Esophagus muscularis mucosa (tissue), 4 donors: ENCODE measurements at regions not wholly inside any gene's neighbourhood (a gene's known extent, or its start where the extent isn't known, plus 50 kb on each side); places are given as distances from the start of the nearest gene placed in this dataset.

Source experiments
- DNase-seq: peaks from one replicate; pipeline ENCODE4 v3.0.0-alpha.2; 2017; ENCODE audit errors: extremely low spot score
- H3K27ac ChIP-seq, 4 donors: fragments of 200-600 bp; sonication (generic); replicated peaks in 1 of 4; 1 replicate in 3 of 4; 2 replicates in 1 of 4; pipeline ENCODE4 v1.5.1; 2016 to 2019; ENCODE audit warnings: mild to moderate bottlenecking in 1 of 4
- H3K27me3 ChIP-seq, 4 donors: fragments of 200-600 bp; sonication (generic); one replicate each; pipeline versions ENCODE4 v1.5.1 to v1.6.0; 2016 to 2019
- H3K36me3 ChIP-seq, 4 donors: fragments of 200-600 bp; sonication (generic); one replicate each; pipeline ENCODE4 v1.5.1; 2016 to 2019
- H3K4me1 ChIP-seq, 4 donors: fragments of 200-600 bp; sonication (generic); one replicate each; pipeline ENCODE4 v1.5.1; 2016 to 2019
- H3K4me3 ChIP-seq, 4 donors: fragments of 200-600 bp; sonication (generic); 1 replicate in 2 of 4; 2 replicates in 2 of 4; pipeline ENCODE4 v1.5.1; 2016 to 2019; ENCODE audit warnings: mild to moderate bottlenecking in 4 of 4, moderate library complexity in 1 of 4
- H3K9me3 ChIP-seq, 4 donors: fragments of 200-600 bp; sonication (generic); 1 replicate in 3 of 4; 2 replicates in 1 of 4; pipeline ENCODE4 v1.5.1; 2016 to 2019
- CTCF ChIP-seq, 3 experiments: fragments of 200-600 bp in 2 of 3; fragments of 450-650 bp in 1 of 3; sonication (generic) in 2 of 3; IDR thresholded peaks; one replicate each; pipeline ENCODE4 v1.5.1; 2017 to 2019; ENCODE audit warnings: antibody characterized with exemption in 3 of 3, mild to moderate bottlenecking in 2 of 3, moderate library complexity in 1 of 3
- EP300 ChIP-seq: sonication (generic); formaldehyde crosslinking; IDR thresholded peaks from one replicate; pipeline ENCODE4 v1.6.1; 2017; ENCODE audit warnings: antibody characterized with exemption
- POLR2A ChIP-seq: fragments of 450-650 bp; IDR thresholded peaks from one replicate; pipeline ENCODE4 v1.6.1; 2017; ENCODE audit warnings: antibody characterized with exemption, moderate library complexity, mild to moderate bottlenecking, low read depth
- POLR2AphosphoS5 ChIP-seq, 2 donors: sonication (generic); formaldehyde crosslinking; IDR thresholded peaks; one replicate each; pipeline ENCODE4 v1.6.1; 2017; ENCODE audit warnings: antibody characterized with exemption in 2 of 2
- WGBS: methylation state at CpG from one replicate; pipeline ENCODE4 v1.1.5; 2018; 5-methylcytosine and 5-hydroxymethylcytosine counted together
- intact Hi-C: fragments of 100-400 bp; cut with DNase I; formaldehyde crosslinking; loops from one replicate; pipeline ENCODE4 v1.15.1; 2023

GRCh38 chr20:40851051-40851450 lies 162.0 kb upstream of the MAFB start:
- TF ChIP-seq POLR2AphosphoS5 (IDR thresholded peaks at IDR 0.05): no peak
- TF ChIP-seq POLR2A: no peak
- no peak for TF ChIP-seq EP300
- no peak for TF ChIP-seq CTCF (IDR thresholded peaks at IDR 0.05)
- Histone ChIP-seq H3K9me3 (peaks cover 0 to under 1% (median 0%) of the 10 kb centered on the region in 4 donors), H3K36me3 (no peaks in the 10 kb centered on the region), H3K27me3 (peaks cover 0 to 9% (median 0%) of the 10 kb centered on the region in 4 donors), H3K4me3 (no peak overlapping the region), H3K4me1 (no peaks in the 10 kb centered on the region), H3K27ac (no peak overlapping the region)
- DNase-seq: no peak
- WGBS: 80% methylated on average over 5 of the region's 5 CpGs
- intact Hi-C loops: no loop called here

- Histone ChIP-seq H3K27ac (no peak overlapping the region), H3K9me3 (no peaks in the 10 kb centered on the region), H3K27me3 (peaks cover 0 to 16% (median 0%) of the 10 kb centered on the region in 4 donors), H3K36me3 (no peaks in the 10 kb centered on the region), H3K4me1 (no peaks in the 10 kb centered on the region), H3K4me3 (no peak overlapping the region)
- TF ChIP-seq CTCF (IDR thresholded peaks at IDR 0.05) (no peak), EP300 (no peak), POLR2A (no peak), POLR2AphosphoS5 (IDR thresholded peaks at IDR 0.05) (no peak)
- WGBS: 60% methylated on average over 1 of the region's 1 CpG
- intact Hi-C loops: no loop called here
- DNase-seq: no peak
Measured at GRCh38 chr20:40855269-40855668, 166.2 kb upstream of the MAFB start.

- Histone ChIP-seq H3K27me3 (peaks cover 0 to 23% (median 0%) of the 10 kb centered on the region in 4 donors), H3K27ac (no peak overlapping the region), H3K36me3 (no peaks in the 10 kb centered on the region), H3K4me1 (no peaks in the 10 kb centered on the region), H3K4me3 (no peak overlapping the region), H3K9me3 (no peaks in the 10 kb centered on the region)
- WGBS: 94% methylated on average over 5 of the region's 5 CpGs
- intact Hi-C loops: no loop called here
- no peak for DNase-seq
- no peak for TF ChIP-seq POLR2A
- no peak for TF ChIP-seq EP300
- no peak for TF ChIP-seq POLR2AphosphoS5 (IDR thresholded peaks at IDR 0.05)
- TF ChIP-seq CTCF (IDR thresholded peaks at IDR 0.05): no peak
Measured at GRCh38 chr20:40856653-40857052, 167.6 kb upstream of the MAFB start.

GRCh38 chr20:40860487-40860902 lies 168.1 kb upstream of the TOP1 start:
- Histone ChIP-seq H3K36me3 (no peaks in the 10 kb centered on the region), H3K4me1 (no peaks in the 10 kb centered on the region), H3K4me3 (no peak overlapping the region), H3K27me3 (peaks cover 0 to 23% (median 0%) of the 10 kb centered on the region in 4 donors), H3K9me3 (no peaks in the 10 kb centered on the region), H3K27ac (no peak overlapping the region)
- intact Hi-C loops: no loop called here
- WGBS: no CpG with 5 or more reads among the region's 8 CpGs
- no peak for TF ChIP-seq EP300
- TF ChIP-seq POLR2A: no peak
- no peak for TF ChIP-seq CTCF (IDR thresholded peaks at IDR 0.05)
- no peak for TF ChIP-seq POLR2AphosphoS5 (IDR thresholded peaks at IDR 0.05)
- DNase-seq: no peak

- intact Hi-C loops: no loop called here
- Histone ChIP-seq H3K27ac (no peak overlapping the region), H3K4me3 (no peak overlapping the region), H3K4me1 (no peaks in the 10 kb centered on the region), H3K27me3 (peaks cover 0 to 19% (median 0%) of the 10 kb centered on the region in 4 donors), H3K9me3 (no peaks in the 10 kb centered on the region), H3K36me3 (no peaks in the 10 kb centered on the region)
- no peak for DNase-seq
- 70% methylated on average over 11 of the region's 11 CpGs for WGBS
- TF ChIP-seq POLR2A (no peak), POLR2AphosphoS5 (IDR thresholded peaks at IDR 0.05) (no peak), EP300 (no peak)
Measured at GRCh38 chr20:40861427-40862008, 167.1 kb upstream of the TOP1 start.
